ENCODE measurements at regions not wholly inside any gene's neighbourhood (a gene's known extent, or its start where the extent isn't known, plus 50 kb on each side); places are given as distances from the start of the nearest gene placed in this dataset.

- DNase-seq (ENCODE audit: low spot score): no peak
- no peak for TF ChIP-seq CTCF (IDR thresholded peaks at IDR 0.05; ENCODE audit: borderline replicate concordance, control extremely low read depth, extremely low read depth, insufficient read depth, missing control alignments)
- in situ Hi-C loops (cut with MboI; ENCODE audit: low sequenced_read_pairs, unreplicated experiment): no loop called here
Observed at GRCh38 chr1:79966438-79966837, 959.9 kb upstream of the ADGRL4 start.

- TF ChIP-seq CTCF (IDR thresholded peaks at IDR 0.05; ENCODE audit: borderline replicate concordance, control extremely low read depth, extremely low read depth, insufficient read depth, missing control alignments): no peak
- in situ Hi-C loops (cut with MboI; ENCODE audit: low sequenced_read_pairs, unreplicated experiment): no loop called here
- DNase-seq (ENCODE audit: low spot score): no peak
Observed at GRCh38 chr1:79959635-79960034, 953.1 kb upstream of the ADGRL4 start.

GRCh38 chr1:79955966-79956365, 949.4 kb upstream of the ADGRL4 start:
- no peak for DNase-seq (ENCODE audit: low spot score)
- in situ Hi-C loops (cut with MboI; ENCODE audit: low sequenced_read_pairs, unreplicated experiment): no loop called here

GRCh38 chr1:79950511-79950910, 944.0 kb upstream of the ADGRL4 start:
- no peak for DNase-seq (ENCODE audit: low spot score)
- no peak for TF ChIP-seq CTCF (IDR thresholded peaks at IDR 0.05; ENCODE audit: borderline replicate concordance, control extremely low read depth, extremely low read depth, insufficient read depth, missing control alignments)
- in situ Hi-C loops (cut with MboI; ENCODE audit: low sequenced_read_pairs, unreplicated experiment): no loop called here

More at GRCh38 chr1:79955966-79956365, 949.4 kb upstream of the ADGRL4 start:
- no peak for TF ChIP-seq CTCF (IDR thresholded peaks at IDR 0.05; ENCODE audit: borderline replicate concordance, control extremely low read depth, extremely low read depth, insufficient read depth, missing control alignments)

- no peak for TF ChIP-seq CTCF (IDR thresholded peaks at IDR 0.05; ENCODE audit: borderline replicate concordance, control extremely low read depth, extremely low read depth, insufficient read depth, missing control alignments)
- in situ Hi-C loops (cut with MboI; ENCODE audit: low sequenced_read_pairs, unreplicated experiment): no loop called here
- no peak for DNase-seq (ENCODE audit: low spot score)
Observed at GRCh38 chr1:79945391-79945790, 938.9 kb upstream of the ADGRL4 start.

GRCh38 chr1:79929356-79929755, 922.8 kb upstream of the ADGRL4 start:
- TF ChIP-seq CTCF (IDR thresholded peaks at IDR 0.05; ENCODE audit: borderline replicate concordance, control extremely low read depth, extremely low read depth, insufficient read depth, missing control alignments): no peak
- DNase-seq (ENCODE audit: low spot score): no peak
- in situ Hi-C loops (cut with MboI; ENCODE audit: low sequenced_read_pairs, unreplicated experiment): no loop called here

- no peak for DNase-seq (ENCODE audit: low spot score)
- no peak for TF ChIP-seq CTCF (IDR thresholded peaks at IDR 0.05; ENCODE audit: borderline replicate concordance, control extremely low read depth, extremely low read depth, insufficient read depth, missing control alignments)
- in situ Hi-C loops (cut with MboI; ENCODE audit: low sequenced_read_pairs, unreplicated experiment): no loop called here
Observed at GRCh38 chr1:79928901-79929300, 922.4 kb upstream of the ADGRL4 start.
